GM19397 (cell line): ENCODE measurements at regions not wholly inside any gene's neighbourhood (a gene's known extent, or its start where the extent isn't known, plus 50 kb on each side); places are given as distances from the start of the nearest gene placed in this dataset.
"Not testable (repeated sequence)": the region's sequence is repeated elsewhere in the genome, so short reads cannot be mapped to it uniquely, and the experiment has no call there.

Source experiments
- ATAC-seq: cut with Tn5 transposase; IDR thresholded peaks from one replicate; pipeline ENCODE4 v1.9.1; 2021; ENCODE audit warnings: mild to moderate bottlenecking, moderate library complexity; ENCODE audit not compliant: unreplicated experiment

DNA sequence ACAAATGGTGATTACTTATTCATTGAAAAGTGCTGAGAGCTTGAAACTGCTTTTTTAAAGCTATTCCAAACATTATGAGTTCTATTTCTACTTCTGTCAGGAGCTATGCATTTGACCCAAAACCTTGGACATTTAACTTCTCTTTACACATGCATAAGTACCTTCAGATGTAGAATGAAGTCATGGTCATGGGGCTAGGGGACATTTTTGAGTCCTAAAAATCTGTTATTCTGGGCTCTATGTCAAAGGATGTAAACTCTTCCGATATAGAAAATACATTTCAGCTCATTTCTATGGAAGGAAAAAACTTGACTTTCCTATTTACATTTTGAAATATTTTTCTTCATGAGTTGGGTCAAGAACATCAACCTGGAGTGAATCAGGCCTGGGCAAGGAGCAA lies 179.5 kb upstream of the CXCL12 start:
- no peak for ATAC-seq

- ATAC-seq = no peak
These were observed 179.9 kb upstream of the CXCL12 start for GRCh38 chr10:44564790-44565189.

DNA sequence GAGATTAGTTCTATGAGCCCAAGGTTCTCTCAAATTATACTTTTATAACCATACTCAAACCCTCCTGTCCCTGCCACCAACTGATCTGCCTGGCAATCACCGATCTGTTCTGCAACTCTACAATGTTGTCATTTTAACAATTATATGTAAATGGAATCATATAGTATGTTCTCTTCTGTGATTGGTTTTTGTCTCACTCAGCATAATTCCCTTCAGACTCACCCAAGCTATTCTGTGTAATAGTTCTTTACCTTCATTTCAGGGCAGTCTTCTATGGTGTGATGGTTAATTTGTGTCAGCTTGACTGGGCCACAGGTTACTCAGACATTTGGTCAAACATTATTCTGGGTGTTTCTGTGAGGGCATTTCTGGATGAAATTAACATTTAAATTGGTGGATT lies 181.9 kb upstream of the CXCL12 start:
- ATAC-seq = no peak

GRCh38 chr10:44567471-44567870 lies 182.6 kb upstream of the CXCL12 start:
- no peak for ATAC-seq

DNA sequence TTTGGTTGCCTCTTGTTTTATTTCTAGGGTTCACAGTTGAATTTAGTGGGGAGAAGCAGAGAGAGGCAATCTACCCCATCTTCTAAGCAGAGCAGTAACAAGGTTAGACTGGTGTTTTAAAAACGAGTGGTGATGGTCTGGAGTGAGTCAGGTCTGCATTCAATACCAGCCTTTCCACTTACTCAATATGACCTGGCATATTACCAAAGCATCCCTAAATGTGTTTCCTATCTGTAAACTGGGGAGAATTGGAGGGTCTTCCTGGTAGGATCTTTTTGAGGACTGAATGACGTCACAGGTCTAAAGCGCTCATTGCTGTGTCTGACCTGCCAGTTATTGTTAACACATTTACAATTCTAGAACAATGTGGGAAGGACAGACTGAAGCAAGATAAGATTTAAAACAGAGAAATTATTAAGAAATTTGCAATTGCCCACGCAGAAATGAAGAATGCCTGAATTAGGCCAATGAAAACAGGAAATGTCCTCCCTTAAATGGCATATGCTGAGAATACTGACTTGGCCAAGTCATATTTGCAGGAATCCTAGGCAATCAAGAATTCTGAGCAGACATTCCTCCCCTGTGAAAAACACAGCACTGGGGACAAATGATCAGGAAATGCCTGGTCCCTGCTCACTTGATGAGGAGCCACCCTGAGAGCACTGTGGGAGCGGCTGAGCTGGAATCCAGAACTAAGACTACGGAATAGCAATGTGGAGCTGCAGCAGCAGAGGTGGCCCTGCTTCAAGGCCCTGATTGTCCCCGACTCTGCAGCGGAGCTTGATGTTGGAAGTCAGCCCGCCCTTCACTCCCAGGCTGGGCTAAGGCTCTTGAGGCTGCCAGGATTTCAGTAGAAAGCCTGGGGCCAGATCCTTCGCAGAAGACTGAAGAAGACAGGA lies 184.5 kb upstream of the CXCL12 start:
- no peak for ATAC-seq

GRCh38 chr10:44571701-44572100 lies 186.8 kb upstream of the CXCL12 start:
- no peak for ATAC-seq

DNA sequence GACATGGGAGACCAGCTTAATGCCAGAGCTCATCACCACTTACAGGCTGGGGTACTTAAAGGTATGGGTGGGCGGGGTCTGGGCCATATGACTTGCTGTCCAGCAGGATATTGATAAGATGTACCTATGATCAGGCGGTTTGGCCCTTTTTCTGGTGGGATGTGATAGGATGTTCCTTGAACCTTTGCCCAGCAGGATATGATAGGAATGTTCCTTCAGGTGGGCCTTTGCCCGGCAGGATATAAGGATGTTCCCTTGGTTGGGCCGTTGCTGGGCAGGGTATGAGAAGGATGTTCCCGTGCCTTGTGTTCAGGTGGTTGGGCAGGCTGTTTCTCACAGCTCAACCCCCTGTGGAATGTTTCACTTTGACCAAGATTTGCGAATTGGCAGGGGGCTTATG lies 187.2 kb upstream of the CXCL12 start:
- ATAC-seq = no peak

- no peak for ATAC-seq
These were observed 188.9 kb upstream of the CXCL12 start for GRCh38 chr10:44573821-44574220.

DNA sequence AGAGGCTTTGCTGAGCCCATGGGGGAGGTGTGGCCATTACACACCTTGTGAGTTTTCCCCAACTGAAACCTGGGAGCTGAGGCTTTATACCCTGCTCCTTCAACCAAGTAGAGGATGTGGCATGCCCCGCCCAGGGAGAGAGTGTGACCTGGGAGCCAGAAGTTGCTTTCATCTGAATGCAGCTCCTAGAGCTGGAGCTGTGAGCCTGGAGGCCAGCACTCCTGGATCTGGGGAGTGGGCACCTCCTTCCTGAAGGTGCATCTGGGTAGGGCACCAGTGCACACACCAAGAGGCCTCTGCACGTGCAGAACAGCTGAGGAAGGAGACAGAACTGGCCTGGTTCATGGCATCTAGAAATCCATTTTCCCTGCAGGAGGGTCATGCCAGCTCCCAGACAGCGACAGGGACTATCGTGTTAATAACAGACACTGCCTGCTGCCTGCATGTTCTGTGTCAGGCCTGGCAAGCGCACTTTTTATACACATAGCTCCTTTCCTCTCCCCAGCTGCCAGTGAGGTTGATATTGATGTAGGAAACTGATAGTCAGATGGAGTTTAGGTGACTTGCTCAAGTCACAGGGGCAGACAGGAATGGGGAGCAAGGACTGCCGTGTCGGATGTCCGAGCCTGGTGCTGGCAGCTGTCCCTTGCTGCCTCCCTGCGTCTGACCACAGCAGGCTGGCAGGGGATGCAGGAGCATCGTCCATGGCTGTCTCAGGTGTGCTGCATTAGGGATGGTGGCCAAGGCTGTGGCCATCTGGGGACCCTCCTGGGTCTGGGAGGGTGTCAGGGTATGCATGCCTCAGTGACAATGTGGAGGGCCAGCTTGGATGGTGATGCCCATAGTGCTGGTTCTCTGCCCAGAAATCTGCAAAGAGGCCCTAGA lies 189.9 kb upstream of the CXCL12 start:
- ATAC-seq = no peak

GRCh38 chr10:44575601-44576380 lies 190.9 kb upstream of the CXCL12 start:
- no peak for ATAC-seq

DNA sequence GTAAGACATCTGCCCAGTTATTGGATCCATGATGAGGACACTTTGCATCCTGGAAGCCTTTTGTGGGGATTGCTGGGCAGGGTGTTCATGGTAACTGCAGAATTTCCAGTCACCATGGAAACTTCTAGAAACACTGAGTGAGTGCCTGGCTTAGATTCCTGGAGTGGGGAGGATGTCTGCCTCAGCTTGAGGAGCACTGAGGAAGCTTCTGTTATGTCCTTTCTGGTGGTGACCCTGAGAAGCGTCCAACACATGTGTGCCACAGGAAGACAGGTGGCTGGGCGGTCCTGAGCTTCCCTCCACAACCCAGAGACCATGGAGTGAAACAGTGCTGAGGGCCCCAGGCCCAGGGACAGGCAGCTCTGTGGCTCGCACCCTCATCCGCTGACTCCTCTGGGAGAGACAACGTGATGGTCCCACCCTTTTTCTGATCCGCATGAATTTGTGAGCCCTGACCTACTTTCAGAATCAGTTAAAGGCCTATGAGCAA lies 191.8 kb upstream of the CXCL12 start:
- ATAC-seq = no peak

DNA sequence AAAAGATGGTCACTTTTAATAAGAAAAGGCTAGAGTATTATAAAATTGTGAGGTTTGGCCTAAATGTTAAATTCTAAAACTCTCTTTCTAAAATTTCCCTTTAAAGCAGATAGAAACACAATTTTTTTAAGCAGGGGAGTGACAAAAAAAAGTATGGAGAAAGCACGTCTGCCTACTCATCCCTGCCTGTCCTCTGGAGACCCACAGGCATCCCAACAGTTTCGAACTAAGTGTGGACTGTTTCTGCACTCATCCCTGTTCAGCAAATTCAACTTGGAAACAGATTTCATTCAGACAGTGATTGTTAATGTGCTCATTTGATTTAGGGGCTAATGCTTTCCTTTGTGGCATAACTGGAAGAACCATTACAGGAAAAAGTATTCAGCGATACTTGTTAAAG lies 192.6 kb upstream of the CXCL12 start:
- ATAC-seq = no peak

- ATAC-seq = no peak
These were observed 193.4 kb upstream of the CXCL12 start for GRCh38 chr10:44578271-44578670.

- not testable (repeated sequence) for ATAC-seq
These were observed 194.1 kb upstream of the CXCL12 start for GRCh38 chr10:44578963-44579362.

DNA sequence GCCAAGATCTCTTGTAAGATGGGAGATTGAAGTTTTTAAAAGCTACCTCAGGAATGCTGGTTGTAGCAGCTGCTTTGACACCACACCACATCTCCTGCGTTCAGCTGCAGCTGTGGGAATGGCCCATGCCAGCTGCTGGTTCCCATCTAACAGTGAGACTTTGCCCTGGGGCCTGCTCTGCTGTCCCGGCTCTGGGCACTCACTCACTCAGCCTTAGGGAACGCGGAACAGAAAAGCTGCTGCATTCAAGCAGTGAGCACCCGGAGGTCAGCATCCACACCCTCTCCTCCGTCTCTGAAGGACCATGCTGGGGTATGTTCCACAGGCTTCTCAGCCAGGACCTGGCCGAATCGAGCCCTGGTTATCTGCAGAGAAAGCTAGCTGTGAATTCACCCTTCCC lies 197.1 kb upstream of the CXCL12 start:
- ATAC-seq = no peak

GRCh38 chr10:44587488-44588318 lies 202.8 kb upstream of the CXCL12 start:
- ATAC-seq = no peak

DNA sequence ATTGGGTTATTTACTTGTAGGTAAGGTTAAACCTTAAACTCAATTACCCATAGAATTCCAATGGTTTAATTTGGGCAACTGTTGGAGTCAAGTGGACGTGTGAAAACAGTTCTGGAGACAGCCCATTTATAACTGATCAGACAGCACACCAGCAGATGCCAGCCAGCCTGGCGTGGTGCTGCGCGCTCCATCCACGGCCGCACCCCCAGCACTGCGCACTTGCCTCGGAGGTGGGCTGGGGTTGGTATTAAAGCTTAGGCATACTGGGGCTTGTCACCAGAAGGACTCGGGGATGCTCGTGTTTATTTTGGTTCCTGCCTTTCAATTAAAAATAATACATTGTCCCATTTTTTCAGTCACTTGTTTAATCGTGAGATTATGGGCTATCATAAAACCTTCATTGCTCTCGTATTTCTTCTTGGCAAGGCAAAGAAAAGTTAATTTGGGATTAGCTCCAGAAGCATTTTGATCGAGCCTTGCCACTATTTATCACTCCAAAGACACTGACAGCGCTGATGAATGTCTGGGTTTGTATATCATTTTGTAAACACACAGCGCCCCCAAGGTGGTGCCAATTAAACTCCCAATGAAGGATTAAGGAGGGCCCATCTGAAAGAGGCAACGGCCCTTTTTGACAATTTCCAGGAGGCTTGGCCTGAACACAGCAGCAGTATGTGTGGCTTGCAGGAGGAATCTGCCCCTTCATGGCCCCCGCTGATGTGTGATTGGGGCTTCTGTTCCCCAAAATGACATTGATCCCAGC lies 204.5 kb upstream of the CXCL12 start:
- no peak for ATAC-seq

GRCh38 chr10:44589944-44590449 lies 205.1 kb upstream of the CXCL12 start:
- no peak for ATAC-seq

- ATAC-seq = no peak
These were observed 207.0 kb upstream of the CXCL12 start for GRCh38 chr10:44591911-44592310.
